ENCODE measurements at regions not wholly inside any gene's neighbourhood (a gene's known extent, or its start where the extent isn't known, plus 50 kb on each side); places are given as distances from the start of the nearest gene placed in this dataset.

DNA sequence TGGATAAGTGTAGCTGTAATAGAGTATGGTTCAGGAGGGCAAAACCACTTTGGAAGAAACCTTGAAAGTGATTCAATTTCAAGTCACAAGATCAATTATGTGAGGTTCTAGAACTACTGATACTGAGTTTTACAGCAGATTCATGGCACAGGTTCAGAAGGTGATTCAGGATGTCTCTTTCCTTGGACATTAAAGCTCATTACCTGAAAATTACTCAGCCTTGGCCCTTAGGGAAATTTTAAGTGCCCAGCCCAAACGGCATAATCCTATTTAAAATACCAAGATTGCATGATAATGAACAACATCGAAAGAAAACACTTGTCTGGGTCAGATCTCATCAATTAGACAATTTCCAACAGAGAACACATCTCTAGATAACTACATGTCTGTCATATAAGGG is 70.2 kb upstream of the SLC38A2 start:
- no peak for ATAC-seq (ENCODE audit: insufficient number of reproducible peaks, low FRiP score, low read depth)
- H3K36me3 ChIP-seq: no peaks in the 10 kb centered on the region

DNA sequence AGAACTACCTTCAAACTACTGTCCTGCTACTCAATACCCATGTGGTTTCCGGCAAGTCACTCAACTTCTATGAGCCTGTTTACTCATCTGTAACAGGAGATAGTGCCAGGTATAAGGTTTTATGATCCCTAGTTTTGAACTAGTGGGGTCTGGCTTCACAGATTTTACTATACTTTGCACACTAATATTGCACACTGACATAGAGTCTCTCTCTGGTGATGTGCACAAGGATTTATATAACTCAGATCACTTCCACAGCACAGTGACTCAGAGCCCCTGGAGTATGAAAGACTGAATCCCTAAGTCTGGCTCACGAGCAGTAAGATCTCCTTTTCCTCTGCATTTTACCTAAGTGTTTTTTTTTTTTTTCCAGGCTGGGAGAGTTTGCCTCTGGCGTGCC is 69.7 kb upstream of the SLC38A2 start:
- ATAC-seq (ENCODE audit: insufficient number of reproducible peaks, low FRiP score, low read depth) (no peak), DNase-seq (ENCODE audit: low spot score) (no peak)
- H3K9me3 ChIP-seq: no peaks in the 10 kb centered on the region
- no peak overlapping the region for H3K27ac ChIP-seq
- no peak overlapping the region for H3K4me3 ChIP-seq
- TF ChIP-seq, protein P1, sequence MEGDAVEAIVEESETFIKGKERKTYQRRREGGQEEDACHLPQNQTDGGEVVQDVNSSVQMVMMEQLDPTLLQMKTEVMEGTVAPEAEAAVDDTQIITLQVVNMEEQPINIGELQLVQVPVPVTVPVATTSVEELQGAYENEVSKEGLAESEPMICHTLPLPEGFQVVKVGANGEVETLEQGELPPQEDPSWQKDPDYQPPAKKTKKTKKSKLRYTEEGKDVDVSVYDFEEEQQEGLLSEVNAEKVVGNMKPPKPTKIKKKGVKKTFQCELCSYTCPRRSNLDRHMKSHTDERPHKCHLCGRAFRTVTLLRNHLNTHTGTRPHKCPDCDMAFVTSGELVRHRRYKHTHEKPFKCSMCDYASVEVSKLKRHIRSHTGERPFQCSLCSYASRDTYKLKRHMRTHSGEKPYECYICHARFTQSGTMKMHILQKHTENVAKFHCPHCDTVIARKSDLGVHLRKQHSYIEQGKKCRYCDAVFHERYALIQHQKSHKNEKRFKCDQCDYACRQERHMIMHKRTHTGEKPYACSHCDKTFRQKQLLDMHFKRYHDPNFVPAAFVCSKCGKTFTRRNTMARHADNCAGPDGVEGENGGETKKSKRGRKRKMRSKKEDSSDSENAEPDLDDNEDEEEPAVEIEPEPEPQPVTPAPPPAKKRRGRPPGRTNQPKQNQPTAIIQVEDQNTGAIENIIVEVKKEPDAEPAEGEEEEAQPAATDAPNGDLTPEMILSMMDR (IDR thresholded peaks at IDR 0.05): no peak
- H3K4me1 ChIP-seq (ENCODE audit: control insufficient read depth in 1 of 2, low read depth in 2 of 2): peaks cover 0 to 12% of the 10 kb centered on the region in 2 donors
- no peaks in the 10 kb centered on the region for H3K36me3 ChIP-seq
- H3K27me3 ChIP-seq (replicated peaks; ENCODE audit: insufficient read depth): no peaks in the 10 kb centered on the region

More for the DNA sequence above, 70.2 kb upstream of the SLC38A2 start:
- H3K27me3 ChIP-seq (replicated peaks; ENCODE audit: insufficient read depth): no peaks in the 10 kb centered on the region
- DNase-seq (ENCODE audit: low spot score): no peak
- no peak overlapping the region for H3K27ac ChIP-seq
- TF ChIP-seq, protein P1 (IDR thresholded peaks at IDR 0.05): no peak
- peaks cover 0 to 12% of the 10 kb centered on the region in 2 donors for H3K4me1 ChIP-seq (ENCODE audit: control insufficient read depth in 1 of 2, low read depth in 2 of 2)
- H3K4me3 ChIP-seq: no peak overlapping the region
- H3K9me3 ChIP-seq: no peaks in the 10 kb centered on the region

DNA sequence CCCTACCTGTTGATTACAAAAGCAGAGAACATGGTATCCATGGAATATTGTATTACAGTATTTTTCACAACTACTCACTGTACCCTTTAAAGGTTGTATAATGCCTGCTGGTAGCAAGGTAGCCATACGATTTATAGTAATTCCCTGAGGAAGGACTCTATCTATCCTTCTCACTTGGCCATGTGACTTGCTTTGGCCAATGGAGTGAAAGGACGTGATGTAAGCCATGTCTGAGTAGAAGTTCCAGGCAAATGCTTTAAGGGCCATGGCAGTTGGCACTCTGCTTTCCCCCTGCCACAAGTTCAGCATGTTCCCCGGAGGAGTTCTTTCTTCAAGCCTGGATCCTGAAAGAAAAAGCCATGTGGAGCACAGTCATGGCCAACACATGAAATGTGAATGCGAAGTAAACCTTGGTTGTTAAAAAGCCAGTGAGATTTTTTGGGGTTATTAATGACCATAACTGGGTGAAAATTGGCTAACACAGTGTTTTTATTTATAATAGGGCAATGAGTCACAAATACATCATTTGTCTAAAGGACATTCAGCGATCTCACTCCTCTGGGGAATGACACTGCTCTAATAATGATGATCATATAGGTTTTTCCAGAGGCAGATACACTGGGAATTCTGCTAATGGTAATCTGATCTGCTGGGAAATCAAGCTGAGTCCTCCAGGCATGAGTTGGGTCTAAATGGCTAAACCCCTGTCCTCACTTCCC is 67.4 kb upstream of the SLC38A2 start:
- no peak for ATAC-seq (ENCODE audit: insufficient number of reproducible peaks, low FRiP score, low read depth)
- H3K27ac ChIP-seq: no peak overlapping the region
- TF ChIP-seq, protein P1 (IDR thresholded peaks at IDR 0.05): no peak
- H3K4me1 ChIP-seq (ENCODE audit: control insufficient read depth in 1 of 2, low read depth in 2 of 2): peaks cover 0 to 8% of the 10 kb centered on the region in 2 donors
- no peaks in the 10 kb centered on the region for H3K27me3 ChIP-seq (replicated peaks; ENCODE audit: insufficient read depth)
- no peaks in the 10 kb centered on the region for H3K36me3 ChIP-seq
- no peak overlapping the region for H3K4me3 ChIP-seq
- DNase-seq (ENCODE audit: low spot score): no peak
- H3K9me3 ChIP-seq: no peaks in the 10 kb centered on the region

DNA sequence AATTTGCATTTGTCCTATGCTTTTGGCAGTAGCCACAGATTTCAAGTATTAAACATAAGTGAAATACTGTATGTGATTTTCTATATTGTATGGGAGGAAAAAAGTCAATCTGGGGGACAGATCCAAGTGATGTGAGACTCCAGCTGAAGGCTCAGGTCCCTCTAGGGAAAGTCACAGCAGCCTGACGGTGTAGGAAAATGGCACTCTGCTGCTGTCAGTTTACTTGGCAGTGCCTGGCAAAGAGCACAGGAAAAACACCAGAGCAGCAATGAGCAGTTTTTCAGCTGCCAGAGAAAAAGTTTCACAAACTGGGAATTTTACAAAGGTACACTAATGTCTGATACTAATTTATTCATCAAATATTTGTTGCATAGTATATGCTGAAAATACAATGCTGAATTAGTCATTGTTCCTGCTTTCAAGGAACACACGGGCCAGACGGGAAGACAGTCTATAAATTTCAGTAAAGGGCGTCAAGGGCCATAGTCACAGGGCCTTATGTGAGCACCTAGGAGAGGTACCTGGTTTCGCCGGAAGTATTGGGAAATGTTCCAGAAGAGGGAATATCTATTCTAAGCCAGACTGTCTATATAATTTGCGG is 66.2 kb upstream of the SLC38A2 start:
- Histone ChIP-seq H3K27ac (no peak overlapping the region), H3K27me3 (replicated peaks; ENCODE audit: insufficient read depth) (no peaks in the 10 kb centered on the region), H3K4me3 (no peak overlapping the region), H3K9me3 (no peaks in the 10 kb centered on the region), H3K4me1 (ENCODE audit: control insufficient read depth in 1 of 2, low read depth in 2 of 2) (peaks cover 0 to 8% of the 10 kb centered on the region in 2 donors), H3K36me3 (no peaks in the 10 kb centered on the region)
- TF ChIP-seq, protein P1 (IDR thresholded peaks at IDR 0.05): no peak
- no peak for ATAC-seq (ENCODE audit: insufficient number of reproducible peaks, low FRiP score, low read depth)
- DNase-seq (ENCODE audit: low spot score): no peak

DNA sequence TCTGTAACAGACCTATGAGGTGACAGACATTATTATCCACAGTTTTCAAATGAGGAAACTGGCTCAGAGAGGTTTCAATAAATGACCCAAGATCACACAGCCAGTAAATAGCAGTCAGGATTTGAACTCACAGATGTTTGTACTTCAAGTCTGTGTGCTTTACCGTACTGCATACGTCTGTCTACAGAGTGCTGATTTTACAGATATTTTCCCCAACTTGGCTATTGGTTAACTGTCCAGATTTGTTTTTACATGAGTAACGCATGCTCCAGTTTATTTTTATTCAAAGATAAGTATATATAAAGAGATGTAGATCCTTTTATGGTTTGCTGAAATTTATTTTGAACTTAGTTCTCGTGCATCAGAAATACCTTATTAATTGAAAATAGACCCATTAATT is 65.7 kb upstream of the SLC38A2 start:
- no peaks in the 10 kb centered on the region for H3K27me3 ChIP-seq (replicated peaks; ENCODE audit: insufficient read depth)
- DNase-seq (ENCODE audit: low spot score) (no peak), ATAC-seq (ENCODE audit: insufficient number of reproducible peaks, low FRiP score, low read depth) (no peak)
- no peaks in the 10 kb centered on the region for H3K9me3 ChIP-seq
- no peak overlapping the region for H3K4me3 ChIP-seq
- no peaks in the 10 kb centered on the region for H3K36me3 ChIP-seq
- no peak overlapping the region for H3K27ac ChIP-seq
- H3K4me1 ChIP-seq (ENCODE audit: control insufficient read depth in 1 of 2, low read depth in 2 of 2): peaks cover 0 to 8% of the 10 kb centered on the region in 2 donors
- TF ChIP-seq, protein P1 (IDR thresholded peaks at IDR 0.05): no peak
